BJ (cell line): ENCODE measurements at regions not wholly inside any gene's neighbourhood (a gene's known extent, or its start where the extent isn't known, plus 50 kb on each side); places are given as distances from the start of the nearest gene placed in this dataset.

Experiments used
- CTCF ChIA-PET: fragments of 350-600 bp; formaldehyde crosslinking; extraction: SDS; loops from one replicate; lab custom pipeline; 2021; ENCODE audit warnings: antibody characterized with exemption, inconsistent platforms; lab: Yijun Ruan, JAX
- POLR2A ChIA-PET: fragments of 300-600 bp; sonication (Branson Sonifier 250); formaldehyde crosslinking; extraction: SDS; loops from one replicate; lab custom pipeline; 2021; ENCODE audit warnings: antibody characterized with exemption; lab: Charles Lee
- DNase-seq: peaks from one replicate; pipeline ENCODE4 v3.0.0-alpha.2; 2011; ENCODE audit warnings: low read depth
- H3K27me3 ChIP-seq: 2 replicates; pipeline ENCODE4 v1.6.0; 2011; ENCODE audit warnings: low read length; ENCODE audit not compliant: control insufficient read depth, insufficient read depth
- H3K36me3 ChIP-seq: 2 replicates; pipeline ENCODE4 v1.5.1; 2011; ENCODE audit warnings: low read length; ENCODE audit not compliant: control insufficient read depth, insufficient read depth
- H3K4me3 ChIP-seq: 2 replicates; pipeline ENCODE4 v1.5.1; 2011; ENCODE audit warnings: low read depth, mild to moderate bottlenecking, control low read depth, low read length
- CTCF ChIP-seq: IDR thresholded peaks from 2 replicates; pipeline ENCODE4 v1.5.1; 2011; ENCODE audit warnings: low read depth, mild to moderate bottlenecking, control low read depth, inconsistent platforms, low read length, moderate library complexity; ENCODE audit not compliant: insufficient read depth

GRCh38 chr2:145961846-145962245 is 1441.9 kb upstream of the ZEB2 start:
- no peak for TF ChIP-seq CTCF
- Histone ChIP-seq H3K36me3 (no peaks in the 10 kb centered on the region), H3K27me3 (no peaks in the 10 kb centered on the region), H3K4me3 (no peak overlapping the region)
- CTCF ChIA-PET: no interaction called here
- POLR2A ChIA-PET: no interaction called here
- no peak for DNase-seq

- CTCF ChIA-PET: no interaction called here
- no peaks in the 10 kb centered on the region for H3K36me3 ChIP-seq
- POLR2A ChIA-PET: no interaction called here
- no peak for DNase-seq
- no peak for TF ChIP-seq CTCF
- H3K4me3 ChIP-seq: no peak overlapping the region
- no peaks in the 10 kb centered on the region for H3K27me3 ChIP-seq
Measured at GRCh38 chr2:145960479-145961163, 1440.7 kb upstream of the ZEB2 start.

- DNase-seq: no peak
- Histone ChIP-seq H3K4me3 (no peak overlapping the region), H3K36me3 (no peaks in the 10 kb centered on the region), H3K27me3 (no peaks in the 10 kb centered on the region)
- CTCF ChIA-PET: interaction anchor here (0.6 kb wide), 1 partner anchor 702 kb away, joined by 3 read pairs; no protein-coding TSS in a partner anchor
- no peak for TF ChIP-seq CTCF
- POLR2A ChIA-PET: no interaction called here
Measured at GRCh38 chr2:145958611-145959010, 1438.7 kb upstream of the ZEB2 start.

- Histone ChIP-seq H3K27me3 (no peaks in the 10 kb centered on the region), H3K4me3 (no peak overlapping the region), H3K36me3 (no peaks in the 10 kb centered on the region)
- no peak for TF ChIP-seq CTCF
- DNase-seq: no peak
- CTCF ChIA-PET: no interaction called here
- POLR2A ChIA-PET: no interaction called here
Measured at GRCh38 chr2:145957929-145958328, 1438.0 kb upstream of the ZEB2 start.

GRCh38 chr2:145939949-145940348 is 1420.0 kb upstream of the ZEB2 start:
- H3K36me3 ChIP-seq: no peaks in the 10 kb centered on the region
- ChIA-PET POLR2A (no interaction called here), CTCF (no interaction called here)
- TF ChIP-seq CTCF: no peak
- H3K4me3 ChIP-seq: no peak overlapping the region
- DNase-seq: no peak
- H3K27me3 ChIP-seq: no peaks in the 10 kb centered on the region
